A673 (cell line): ENCODE measurements at regions not wholly inside any gene's neighbourhood (a gene's known extent, or its start where the extent isn't known, plus 50 kb on each side); places are given as distances from the start of the nearest gene placed in this dataset.

ENCODE experiments used
- CTCF ChIP-seq: fragments of 300-800, 200-600 bp; sonication (generic); conservative IDR thresholded peaks from 2 replicates; pipeline ENCODE4 v1.5.1; 2017; ENCODE audit warnings: low read depth, mild to moderate bottlenecking, antibody characterized with exemption, low read length, moderate library complexity, mixed read lengths
- EZH2 ChIP-seq: fragments of 200-600 bp; sonication (generic); IDR thresholded peaks from 2 replicates; pipeline ENCODE4 v1.6.1; 2017; ENCODE audit warnings: borderline replicate concordance, low read depth, mild to moderate bottlenecking, mixed read lengths, antibody characterized with exemption, low read length; ENCODE audit not compliant: poor library complexity, severe bottlenecking

GRCh38 chr14:21891921-21892320, 218.3 kb upstream of the OR4E1 start:
- no peak for TF ChIP-seq CTCF
- no peak for TF ChIP-seq EZH2
